ENCODE measurements at regions not wholly inside any gene's neighbourhood (a gene's known extent, or its start where the extent isn't known, plus 50 kb on each side); places are given as distances from the start of the nearest gene placed in this dataset.

DNA sequence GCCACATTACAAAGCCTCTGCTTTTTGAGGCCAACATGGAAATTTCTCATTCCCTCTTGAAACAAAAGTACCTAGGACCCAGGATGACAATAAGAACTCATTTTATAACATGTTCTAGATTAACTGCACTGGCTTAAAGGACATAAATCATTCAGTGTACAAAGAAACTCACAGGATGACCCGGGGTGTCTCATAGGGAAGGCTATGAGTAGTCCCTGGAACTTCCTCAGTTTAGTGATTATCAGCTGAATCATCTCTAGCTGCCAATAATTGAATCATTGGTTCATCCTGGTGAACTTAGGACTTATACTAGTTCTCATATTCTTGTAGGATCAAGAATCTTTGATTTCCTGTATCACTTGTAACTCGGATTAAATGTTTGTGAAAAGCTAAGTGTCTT is 95.8 kb upstream of the WDR1 start (continued):
- TF ChIP-seq SRF (IDR thresholded peaks at IDR 0.05; ENCODE audit: low read depth), result no peak

DNA sequence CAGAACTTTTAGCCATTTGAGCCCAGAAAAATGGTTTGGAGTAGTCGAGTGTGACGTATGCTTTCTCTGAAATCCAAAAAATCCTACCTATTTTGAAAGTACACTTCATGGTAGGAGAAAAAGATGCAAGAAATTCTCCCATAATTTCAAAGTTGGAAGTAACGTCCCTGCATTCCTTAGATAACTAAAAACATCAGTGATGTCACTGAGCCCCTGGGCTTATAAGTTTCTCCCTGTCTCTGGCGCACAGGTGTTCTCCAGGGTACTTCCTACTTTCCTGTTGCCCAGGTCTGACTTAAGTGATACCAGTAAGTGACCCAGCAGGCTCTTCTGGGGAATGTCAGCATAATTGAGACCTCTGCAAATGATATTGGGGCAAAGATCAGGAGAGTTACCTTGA is 90.5 kb upstream of the WDR1 start:
- H3K4me3 ChIP-seq (replicated peaks in 1 of 2; ENCODE audit: low read depth in 1 of 2, low read length in 2 of 2), result no peak overlapping the region
- peaks cover 16% of the 10 kb centered on the region; the same call in 1 of the 2 replicates for H3K27me3 ChIP-seq (ENCODE audit: insufficient read depth, low read length)
- no TSS peak for BruUV-seq (replicated peaks)
- ChIA-PET POLR2A (no interaction called here), RAD21 (ENCODE audit: low non-redundant PET in 1 of 2, low total read pairs in 2 of 2, uncharacterized antibody in 2 of 2, unreplicated experiment in 2 of 2) (no interaction called here), CTCF (no interaction called here)
- H3K4me1 ChIP-seq (ENCODE audit: control insufficient read depth in 1 of 2, insufficient read depth in 2 of 2, low read length in 2 of 2), result no peaks in the 10 kb centered on the region
- H4K20me1 ChIP-seq (ENCODE audit: insufficient read depth), result no peaks in the 10 kb centered on the region
- H3K9ac ChIP-seq (ENCODE audit: low read length), result no peak overlapping the region
- H3K9me2 ChIP-seq (ENCODE audit: insufficient read depth), result no peaks in the 10 kb centered on the region
- DNase-seq (ENCODE audit: low read depth, low spot score), result no peak
- ATAC-seq, result no peak
- intact Hi-C loops (cut with micrococcal nuclease), result no loop called here
- H3K36me3 ChIP-seq (ENCODE audit: control insufficient read depth in 1 of 2, insufficient read depth in 2 of 2, low read length in 2 of 2), result no peaks in the 10 kb centered on the region
- TF ChIP-seq JUND (IDR thresholded peaks at IDR 0.05), result no peak
- no peak for TF ChIP-seq FOSL1 (IDR thresholded peaks at IDR 0.05; ENCODE audit: low read depth)
- no peak for TF ChIP-seq EZH2 (IDR thresholded peaks at IDR 0.05)
- TF ChIP-seq ZNF274 (IDR thresholded peaks at IDR 0.05; ENCODE audit: low read depth, low read length), result no peak
- no peak for TF ChIP-seq ZFX (IDR thresholded peaks at IDR 0.05)
- TF ChIP-seq TCF7L2 (IDR thresholded peaks at IDR 0.05; ENCODE audit: borderline replicate concordance, extremely low read depth, insufficient read depth, insufficient read length), result no peak
- no peaks in the 10 kb centered on the region for H3K9me3 ChIP-seq (ENCODE audit: control insufficient read depth in 1 of 2, insufficient read depth in 1 of 2, low read depth in 1 of 2, low read length in 2 of 2)
- H3K27ac ChIP-seq (ENCODE audit: low read depth, low read length), result no peak overlapping the region
- no peak overlapping the region for H2AFZ ChIP-seq (ENCODE audit: low read depth, low read length, poor library complexity, severe bottlenecking)
- H3K4me2 ChIP-seq (ENCODE audit: low read length), result no peak overlapping the region
- no peaks in the 10 kb centered on the region for H3K79me2 ChIP-seq (ENCODE audit: insufficient read depth, low read length)

DNA sequence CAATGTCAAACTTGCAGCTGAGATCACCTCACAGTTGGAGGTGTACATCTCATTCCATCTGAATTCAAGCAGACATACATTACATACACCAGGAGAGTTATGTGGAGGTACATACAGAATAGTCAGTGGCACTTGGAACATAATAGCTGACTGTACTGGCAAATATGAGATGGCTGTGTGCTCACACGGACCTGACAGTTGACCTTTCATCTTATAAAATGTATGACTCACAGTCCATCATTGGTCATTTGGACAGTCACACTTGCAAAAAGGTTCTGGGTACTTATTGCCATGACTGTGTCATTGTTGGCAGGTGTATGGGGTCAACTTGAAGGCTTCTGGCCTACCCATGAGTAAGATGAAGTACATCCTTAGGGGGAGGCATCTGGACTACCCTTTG is 88.6 kb upstream of the WDR1 start:
- POLR2A ChIA-PET, result no interaction called here

More for the DNA sequence above, 88.6 kb upstream of the WDR1 start:
- ATAC-seq (no peak), DNase-seq (ENCODE audit: low read depth, low spot score) (no peak)
- no peaks in the 10 kb centered on the region for H3K9me3 ChIP-seq (ENCODE audit: control insufficient read depth in 1 of 2, insufficient read depth in 1 of 2, low read depth in 1 of 2, low read length in 2 of 2)
- TF ChIP-seq ZFX (IDR thresholded peaks at IDR 0.05), result no peak
- TF ChIP-seq, protein P1, sequence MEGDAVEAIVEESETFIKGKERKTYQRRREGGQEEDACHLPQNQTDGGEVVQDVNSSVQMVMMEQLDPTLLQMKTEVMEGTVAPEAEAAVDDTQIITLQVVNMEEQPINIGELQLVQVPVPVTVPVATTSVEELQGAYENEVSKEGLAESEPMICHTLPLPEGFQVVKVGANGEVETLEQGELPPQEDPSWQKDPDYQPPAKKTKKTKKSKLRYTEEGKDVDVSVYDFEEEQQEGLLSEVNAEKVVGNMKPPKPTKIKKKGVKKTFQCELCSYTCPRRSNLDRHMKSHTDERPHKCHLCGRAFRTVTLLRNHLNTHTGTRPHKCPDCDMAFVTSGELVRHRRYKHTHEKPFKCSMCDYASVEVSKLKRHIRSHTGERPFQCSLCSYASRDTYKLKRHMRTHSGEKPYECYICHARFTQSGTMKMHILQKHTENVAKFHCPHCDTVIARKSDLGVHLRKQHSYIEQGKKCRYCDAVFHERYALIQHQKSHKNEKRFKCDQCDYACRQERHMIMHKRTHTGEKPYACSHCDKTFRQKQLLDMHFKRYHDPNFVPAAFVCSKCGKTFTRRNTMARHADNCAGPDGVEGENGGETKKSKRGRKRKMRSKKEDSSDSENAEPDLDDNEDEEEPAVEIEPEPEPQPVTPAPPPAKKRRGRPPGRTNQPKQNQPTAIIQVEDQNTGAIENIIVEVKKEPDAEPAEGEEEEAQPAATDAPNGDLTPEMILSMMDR (IDR thresholded peaks at IDR 0.05 in 2 of 3, conservative IDR thresholded peaks at IDR 0.05 in 1 of 3; ENCODE audit: borderline replicate concordance in 1 of 3, insufficient read depth in 1 of 3, low read depth in 2 of 3, low read length in 2 of 3), result no peak
- no peak for TF ChIP-seq SIN3A (IDR thresholded peaks at IDR 0.05; ENCODE audit: low read depth)
- no peak for TF ChIP-seq TCF7L2 (IDR thresholded peaks at IDR 0.05; ENCODE audit: borderline replicate concordance, extremely low read depth, insufficient read depth, insufficient read length)
- TF ChIP-seq CBX3 (IDR thresholded peaks at IDR 0.05; ENCODE audit: low read depth), result no peak
- TF ChIP-seq EGR1 (IDR thresholded peaks at IDR 0.05; ENCODE audit: low read depth), result no peak
- TF ChIP-seq ELF1 (IDR thresholded peaks at IDR 0.05; ENCODE audit: borderline replicate concordance, low read depth), result no peak
- TF ChIP-seq, protein P2, sequence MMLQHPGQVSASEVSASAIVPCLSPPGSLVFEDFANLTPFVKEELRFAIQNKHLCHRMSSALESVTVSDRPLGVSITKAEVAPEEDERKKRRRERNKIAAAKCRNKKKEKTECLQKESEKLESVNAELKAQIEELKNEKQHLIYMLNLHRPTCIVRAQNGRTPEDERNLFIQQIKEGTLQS (IDR thresholded peaks at IDR 0.05), result no peak
- TF ChIP-seq JUND (IDR thresholded peaks at IDR 0.05), result no peak
- TF ChIP-seq CEBPB (IDR thresholded peaks at IDR 0.05; ENCODE audit: low read depth), result no peak
- TF ChIP-seq SP1 (IDR thresholded peaks at IDR 0.05; ENCODE audit: low read depth), result no peak
- no peak for TF ChIP-seq EZH2phosphoT487 (IDR thresholded peaks at IDR 0.05; ENCODE audit: borderline replicate concordance)
- TF ChIP-seq SRF (IDR thresholded peaks at IDR 0.05; ENCODE audit: low read depth), result no peak
- no peak overlapping the region for H3K27ac ChIP-seq (ENCODE audit: low read depth, low read length)
- H3K4me2 ChIP-seq (ENCODE audit: low read length), result no peak overlapping the region
- no peak overlapping the region for H3K9ac ChIP-seq (ENCODE audit: low read length)
- H3K27me3 ChIP-seq (ENCODE audit: insufficient read depth, low read length), result peaks cover 20% of the 10 kb centered on the region; the same call in 1 of the 2 replicates
- H3K9me2 ChIP-seq (ENCODE audit: insufficient read depth), result no peaks in the 10 kb centered on the region
- H3K4me1 ChIP-seq (ENCODE audit: control insufficient read depth in 1 of 2, insufficient read depth in 2 of 2, low read length in 2 of 2), result no peaks in the 10 kb centered on the region
- no peak overlapping the region for H2AFZ ChIP-seq (ENCODE audit: low read depth, low read length, poor library complexity, severe bottlenecking)
- BruUV-seq (replicated peaks), result no TSS peak
- ChIA-PET CTCF (no interaction called here), RAD21 (ENCODE audit: low non-redundant PET in 1 of 2, low total read pairs in 2 of 2, uncharacterized antibody in 2 of 2, unreplicated experiment in 2 of 2) (no interaction called here)
- H3K79me2 ChIP-seq (ENCODE audit: insufficient read depth, low read length), result no peaks in the 10 kb centered on the region
- H4K20me1 ChIP-seq (ENCODE audit: insufficient read depth), result no peaks in the 10 kb centered on the region
- H3K4me3 ChIP-seq (replicated peaks in 1 of 2; ENCODE audit: low read depth in 1 of 2, low read length in 2 of 2), result no peak overlapping the region
- intact Hi-C loops (cut with micrococcal nuclease), result no loop called here
- no peaks in the 10 kb centered on the region for H3K36me3 ChIP-seq (ENCODE audit: control insufficient read depth in 1 of 2, insufficient read depth in 2 of 2, low read length in 2 of 2)

Measured in HCT116 (cell line).